Keratinocyte (primary cell): ENCODE measurements at regions not wholly inside any gene's neighbourhood (a gene's known extent, or its start where the extent isn't known, plus 50 kb on each side); places are given as distances from the start of the nearest gene placed in this dataset.

Experiments
- DNase-seq: peaks from one replicate; pipeline ENCODE4 v3.0.0-alpha.2; 2011; ENCODE audit warnings: low read depth, missing footprints, low spot score
- FAIRE-seq: peaks from 2 replicates; lab custom pipeline; 2011; peaks lifted over from hg19 to GRCh38; lab: Jason Lieb, UNC
- H2AFZ ChIP-seq: 2 replicates; pipeline ENCODE4 v1.6.0; 2012; ENCODE audit warnings: low read length, control low read depth, inconsistent platforms; ENCODE audit not compliant: control insufficient read depth
- H3K27ac ChIP-seq: 2 replicates; pipeline ENCODE4 v1.5.1; 2011; ENCODE audit warnings: low read length; ENCODE audit not compliant: control insufficient read depth, insufficient read depth
- H3K27me3 ChIP-seq: 3 replicates; pipeline ENCODE4 v1.6.0; 2011; ENCODE audit warnings: low read length; ENCODE audit not compliant: control insufficient read depth, insufficient read depth; ENCODE audit errors: extremely low read depth
- H3K36me3 ChIP-seq, 2 experiments: 2 replicates in 1 of 2; 3 replicates in 1 of 2; pipeline ENCODE4 v1.5.1; 2011; ENCODE audit warnings: low read length in 2 of 2, mild to moderate bottlenecking in 1 of 2; ENCODE audit not compliant: control insufficient read depth in 2 of 2, insufficient read depth in 2 of 2; ENCODE audit errors: extremely low read depth in 1 of 2
- H3K4me1 ChIP-seq: 3 replicates; pipeline ENCODE4 v1.5.1; 2011; ENCODE audit warnings: low read length; ENCODE audit not compliant: control insufficient read depth, insufficient read depth; ENCODE audit errors: extremely low read depth
- H3K4me2 ChIP-seq: 3 replicates; pipeline ENCODE4 v1.6.0; 2011; ENCODE audit warnings: low read depth, low read length; ENCODE audit not compliant: control insufficient read depth, insufficient read depth; ENCODE audit errors: extremely low read depth
- H3K4me3 ChIP-seq, 3 experiments: fragments of 200-600 bp in 1 of 3; sonication (generic) in 1 of 3; 2 replicates in 2 of 3; 3 replicates in 1 of 3; pipeline ENCODE4 v1.5.1; 2011 to 2016; ENCODE audit warnings: low read length in 3 of 3, mild to moderate bottlenecking in 3 of 3, control low read depth in 2 of 3, inconsistent platforms in 1 of 3, low read depth in 1 of 3, mixed read lengths in 1 of 3, mixed run types in 1 of 3, moderate library complexity in 1 of 3; ENCODE audit not compliant: control insufficient read depth in 2 of 3, insufficient read depth in 2 of 3; ENCODE audit errors: extremely low read depth in 1 of 3
- H3K79me2 ChIP-seq: 2 replicates; pipeline ENCODE4 v1.6.0; 2012; ENCODE audit warnings: low read length; ENCODE audit not compliant: control insufficient read depth, insufficient read depth
- H3K9ac ChIP-seq: 3 replicates; pipeline ENCODE4 v1.6.0; 2011; ENCODE audit warnings: low read length; ENCODE audit not compliant: control insufficient read depth, insufficient read depth; ENCODE audit errors: extremely low read depth
- H3K9me1 ChIP-seq: 3 replicates; pipeline ENCODE4 v1.6.0; 2011; ENCODE audit warnings: low read length; ENCODE audit not compliant: control insufficient read depth, insufficient read depth; ENCODE audit errors: extremely low read depth
- H3K9me3 ChIP-seq: 2 replicates; pipeline ENCODE4 v1.5.1; 2012; ENCODE audit warnings: low read depth, low read length; ENCODE audit not compliant: control insufficient read depth
- H4K20me1 ChIP-seq: 3 replicates; pipeline ENCODE4 v1.6.0; 2011; ENCODE audit warnings: low read length; ENCODE audit not compliant: control insufficient read depth, insufficient read depth; ENCODE audit errors: extremely low read depth
- CTCF ChIP-seq, 3 experiments: IDR thresholded peaks in 1 of 3; conservative IDR thresholded peaks in 1 of 3; optimal IDR thresholded peaks in 1 of 3; 2 replicates in 2 of 3; 3 replicates in 1 of 3; pipeline versions ENCODE3 to v1.5.1; 2011; ENCODE audit warnings: low read length in 3 of 3, mild to moderate bottlenecking in 3 of 3, moderate library complexity in 2 of 3, control low read depth in 1 of 3, inconsistent platforms in 1 of 3; ENCODE audit not compliant: insufficient read depth in 2 of 3; ENCODE audit errors: extremely low read depth in 1 of 3
- EZH2 ChIP-seq: IDR thresholded peaks from one replicate; pipeline ENCODE4 v1.6.1; 2012; ENCODE audit warnings: inconsistent platforms, mild to moderate bottlenecking, low read length, moderate library complexity
- dilution Hi-C: fragments of 300-500 bp; cut with MboI; formaldehyde crosslinking; loops from one replicate; pipeline ENCODE4 v1.7.0; 2020; ENCODE audit warnings: low sequenced_read_pairs; ENCODE audit not compliant: extremely low pct_ligation_motif_present

GRCh38 chr13:80504453-80504852 lies 163.5 kb upstream of the SPRY2 start:
- H3K4me2 ChIP-seq = no peak overlapping the region
- no peak for FAIRE-seq
- TF ChIP-seq EZH2 = no peak
- no peak for TF ChIP-seq CTCF (optimal IDR thresholded peaks at IDR 0.05 in 1 of 3, IDR thresholded peaks at IDR 0.05 in 1 of 3, conservative IDR thresholded peaks at IDR 0.05 in 1 of 3; ENCODE audit: extremely low read depth in 1 of 3, insufficient read depth in 2 of 3, low read length in 3 of 3)
- H3K4me1 ChIP-seq = no peaks in the 10 kb centered on the region
- H3K4me3 ChIP-seq = no peak overlapping the region
- H3K79me2 ChIP-seq = no peaks in the 10 kb centered on the region
- no peaks in the 10 kb centered on the region for H3K36me3 ChIP-seq
- H2AFZ ChIP-seq = no peak overlapping the region
- no peaks in the 10 kb centered on the region for H3K9me1 ChIP-seq
- no peaks in the 10 kb centered on the region for H3K9me3 ChIP-seq
- no peaks in the 10 kb centered on the region for H4K20me1 ChIP-seq
- H3K27ac ChIP-seq = no peak overlapping the region
- no peaks in the 10 kb centered on the region for H3K27me3 ChIP-seq
- no peak overlapping the region for H3K9ac ChIP-seq
- no peak for DNase-seq
- dilution Hi-C loops = no loop called here

- no peaks in the 10 kb centered on the region for H3K27me3 ChIP-seq
- H3K9ac ChIP-seq = no peak overlapping the region
- no peaks in the 10 kb centered on the region for H3K79me2 ChIP-seq
- H2AFZ ChIP-seq = no peak overlapping the region
- H3K36me3 ChIP-seq = no peaks in the 10 kb centered on the region
- no peak for DNase-seq
- no peak overlapping the region for H3K27ac ChIP-seq
- H3K9me1 ChIP-seq = no peaks in the 10 kb centered on the region
- dilution Hi-C loops = no loop called here
- TF ChIP-seq EZH2 = no peak
- H4K20me1 ChIP-seq = no peaks in the 10 kb centered on the region
- H3K9me3 ChIP-seq = no peaks in the 10 kb centered on the region
- no peak for FAIRE-seq
- no peak overlapping the region for H3K4me3 ChIP-seq
- no peak overlapping the region for H3K4me2 ChIP-seq
- no peaks in the 10 kb centered on the region for H3K4me1 ChIP-seq
Measured at GRCh38 chr13:80502359-80502758, 161.4 kb upstream of the SPRY2 start.

- dilution Hi-C loops = no loop called here
- Histone ChIP-seq H3K27me3 (no peaks in the 10 kb centered on the region), H3K4me2 (no peak overlapping the region), H3K9ac (no peak overlapping the region), H3K79me2 (no peaks in the 10 kb centered on the region), H3K9me1 (no peaks in the 10 kb centered on the region), H3K27ac (no peak overlapping the region), H2AFZ (no peak overlapping the region), H4K20me1 (no peaks in the 10 kb centered on the region), H3K4me3 (no peak overlapping the region), H3K36me3 (no peaks in the 10 kb centered on the region), H3K9me3 (no peaks in the 10 kb centered on the region), H3K4me1 (no peaks in the 10 kb centered on the region)
- TF ChIP-seq CTCF (optimal IDR thresholded peaks at IDR 0.05 in 1 of 3, IDR thresholded peaks at IDR 0.05 in 1 of 3, conservative IDR thresholded peaks at IDR 0.05 in 1 of 3; ENCODE audit: extremely low read depth in 1 of 3, insufficient read depth in 2 of 3, low read length in 3 of 3) = no peak
- TF ChIP-seq EZH2 = no peak
- no peak for FAIRE-seq
- DNase-seq = no peak
Measured at GRCh38 chr13:80501556-80501955, 160.6 kb upstream of the SPRY2 start.
